ENCODE measurements at regions not wholly inside any gene's neighbourhood (a gene's known extent, or its start where the extent isn't known, plus 50 kb on each side); places are given as distances from the start of the nearest gene placed in this dataset.
"Not testable (repeated sequence)": the region's sequence is repeated elsewhere in the genome, so short reads cannot be mapped to it uniquely, and the experiment has no call there.

- Histone ChIP-seq H3K27ac (no peak overlapping the region), H3K4me3 (no peak overlapping the region), H3K4me2 (no peak overlapping the region), H3K4me1 (no peaks in the 10 kb centered on the region), H3K9me3 (peaks cover 16% of the 10 kb centered on the region), H3K36me3 (no peaks in the 10 kb centered on the region), H3K9ac (no peak overlapping the region), H4K20me1 (no peaks in the 10 kb centered on the region), H3K27me3 (no peaks in the 10 kb centered on the region)
- no peak for TF ChIP-seq Cebpa-rat (IDR thresholded peaks at IDR 0.05)
Observed at GRCh38 chr7:91446819-91447218, 182.6 kb downstream of the FZD1 start.

- H3K4me2 ChIP-seq: no peak overlapping the region
- no peaks in the 10 kb centered on the region for H3K36me3 ChIP-seq
- no peaks in the 10 kb centered on the region for H3K4me1 ChIP-seq
- no peak overlapping the region for H3K4me3 ChIP-seq
- H4K20me1 ChIP-seq: no peaks in the 10 kb centered on the region
- no peak overlapping the region for H3K9ac ChIP-seq
- no peaks in the 10 kb centered on the region for H3K27me3 ChIP-seq
- peaks cover 15% of the 10 kb centered on the region for H3K9me3 ChIP-seq
- no peak overlapping the region for H3K27ac ChIP-seq
- no peak for TF ChIP-seq Cebpa-rat (IDR thresholded peaks at IDR 0.05)
Observed at GRCh38 chr7:91455411-91455810, 191.2 kb downstream of the FZD1 start.

GRCh38 chr7:91457208-91457607 is 193.0 kb downstream of the FZD1 start:
- Histone ChIP-seq H3K4me2 (no peak overlapping the region), H3K9ac (no peak overlapping the region), H3K9me3 (peaks cover 15% of the 10 kb centered on the region), H4K20me1 (no peaks in the 10 kb centered on the region), H3K4me3 (no peak overlapping the region), H3K4me1 (no peaks in the 10 kb centered on the region), H3K36me3 (no peaks in the 10 kb centered on the region), H3K27ac (no peak overlapping the region), H3K27me3 (no peaks in the 10 kb centered on the region)
- TF ChIP-seq Cebpa-rat (IDR thresholded peaks at IDR 0.05): no peak

GRCh38 chr7:91459539-91459938 is 195.3 kb downstream of the FZD1 start:
- Histone ChIP-seq H3K27me3 (no peaks in the 10 kb centered on the region), H4K20me1 (no peaks in the 10 kb centered on the region), H3K9me3 (peaks cover 15% of the 10 kb centered on the region), H3K27ac (no peak overlapping the region), H3K36me3 (no peaks in the 10 kb centered on the region), H3K4me3 (no peak overlapping the region), H3K4me1 (no peaks in the 10 kb centered on the region), H3K4me2 (no peak overlapping the region), H3K9ac (no peak overlapping the region)
- no peak for TF ChIP-seq Cebpa-rat (IDR thresholded peaks at IDR 0.05)

GRCh38 chr7:91462316-91462715 is 198.1 kb downstream of the FZD1 start:
- H3K36me3 ChIP-seq: no peaks in the 10 kb centered on the region
- no peaks in the 10 kb centered on the region for H3K27me3 ChIP-seq
- H4K20me1 ChIP-seq: no peaks in the 10 kb centered on the region
- H3K4me1 ChIP-seq: no peaks in the 10 kb centered on the region
- H3K9ac ChIP-seq: no peak overlapping the region
- H3K9me3 ChIP-seq: peaks cover 4% of the 10 kb centered on the region; the same call in 1 of the 2 replicates
- no peak overlapping the region for H3K4me3 ChIP-seq
- TF ChIP-seq Cebpa-rat (IDR thresholded peaks at IDR 0.05): no peak
- H3K4me2 ChIP-seq: no peak overlapping the region
- H3K27ac ChIP-seq: no peak overlapping the region

- no peaks in the 10 kb centered on the region for H3K9me3 ChIP-seq
- no peaks in the 10 kb centered on the region for H4K20me1 ChIP-seq
- no peak overlapping the region for H3K4me2 ChIP-seq
- no peaks in the 10 kb centered on the region for H3K36me3 ChIP-seq
- H3K9ac ChIP-seq: no peak overlapping the region
- no peaks in the 10 kb centered on the region for H3K27me3 ChIP-seq
- H3K27ac ChIP-seq: no peak overlapping the region
- no peaks in the 10 kb centered on the region for H3K4me1 ChIP-seq
- H3K4me3 ChIP-seq: no peak overlapping the region
- no peak for TF ChIP-seq Cebpa-rat (IDR thresholded peaks at IDR 0.05)
Observed at GRCh38 chr7:91463330-91463729, 199.1 kb downstream of the FZD1 start.

- H3K4me1 ChIP-seq: no peaks in the 10 kb centered on the region
- no peaks in the 10 kb centered on the region for H4K20me1 ChIP-seq
- no peak for TF ChIP-seq Cebpa-rat (IDR thresholded peaks at IDR 0.05)
- no peaks in the 10 kb centered on the region for H3K27me3 ChIP-seq
- H3K4me3 ChIP-seq: no peak overlapping the region
- H3K9ac ChIP-seq: no peak overlapping the region
- no peaks in the 10 kb centered on the region for H3K36me3 ChIP-seq
- H3K27ac ChIP-seq: no peak overlapping the region
- no peak overlapping the region for H3K4me2 ChIP-seq
- H3K9me3 ChIP-seq: no peaks in the 10 kb centered on the region
Observed at GRCh38 chr7:91465595-91466061, 201.4 kb downstream of the FZD1 start.

GRCh38 chr7:91468256-91468655 is 204.0 kb downstream of the FZD1 start:
- H3K4me2 ChIP-seq: no peak overlapping the region
- no peaks in the 10 kb centered on the region for H4K20me1 ChIP-seq
- no peak overlapping the region for H3K27ac ChIP-seq
- H3K36me3 ChIP-seq: no peaks in the 10 kb centered on the region
- H3K9ac ChIP-seq: no peak overlapping the region
- no peaks in the 10 kb centered on the region for H3K27me3 ChIP-seq
- H3K4me3 ChIP-seq: no peak overlapping the region
- peaks cover 1% of the 10 kb centered on the region for H3K9me3 ChIP-seq
- no peaks in the 10 kb centered on the region for H3K4me1 ChIP-seq
- TF ChIP-seq Cebpa-rat (IDR thresholded peaks at IDR 0.05): no peak

GRCh38 chr7:91473619-91474018 is 209.4 kb downstream of the FZD1 start:
- Histone ChIP-seq H3K4me3 (no peak overlapping the region), H3K36me3 (no peaks in the 10 kb centered on the region), H3K9ac (no peak overlapping the region), H3K27me3 (no peaks in the 10 kb centered on the region), H3K9me3 (peaks cover 16% of the 10 kb centered on the region), H4K20me1 (no peaks in the 10 kb centered on the region), H3K4me1 (no peaks in the 10 kb centered on the region), H3K27ac (no peak overlapping the region), H3K4me2 (no peak overlapping the region)
- no peak for TF ChIP-seq Cebpa-rat (IDR thresholded peaks at IDR 0.05)

GRCh38 chr7:91474074-91474473 is 209.8 kb downstream of the FZD1 start:
- Histone ChIP-seq H3K27ac (no peak overlapping the region), H4K20me1 (no peaks in the 10 kb centered on the region), H3K9ac (no peak overlapping the region), H3K4me3 (no peak overlapping the region), H3K27me3 (no peaks in the 10 kb centered on the region), H3K4me1 (no peaks in the 10 kb centered on the region), H3K9me3 (peaks cover 16% of the 10 kb centered on the region), H3K4me2 (no peak overlapping the region), H3K36me3 (no peaks in the 10 kb centered on the region)
- TF ChIP-seq Cebpa-rat (IDR thresholded peaks at IDR 0.05): no peak

- H3K4me2 ChIP-seq, H3K9me3 ChIP-seq, H4K20me1 ChIP-seq, H3K27me3 ChIP-seq, H3K4me3 ChIP-seq, H3K36me3 ChIP-seq, H3K27ac ChIP-seq, H3K4me1 ChIP-seq, H3K9ac ChIP-seq: not testable (repeated sequence)
Observed at GRCh38 chr7:91480470-91480869, 216.2 kb downstream of the FZD1 start.

Measured in BLaER1 (cell line).